ENCODE measurements at regions not wholly inside any gene's neighbourhood (a gene's known extent, or its start where the extent isn't known, plus 50 kb on each side); places are given as distances from the start of the nearest gene placed in this dataset.

DNA sequence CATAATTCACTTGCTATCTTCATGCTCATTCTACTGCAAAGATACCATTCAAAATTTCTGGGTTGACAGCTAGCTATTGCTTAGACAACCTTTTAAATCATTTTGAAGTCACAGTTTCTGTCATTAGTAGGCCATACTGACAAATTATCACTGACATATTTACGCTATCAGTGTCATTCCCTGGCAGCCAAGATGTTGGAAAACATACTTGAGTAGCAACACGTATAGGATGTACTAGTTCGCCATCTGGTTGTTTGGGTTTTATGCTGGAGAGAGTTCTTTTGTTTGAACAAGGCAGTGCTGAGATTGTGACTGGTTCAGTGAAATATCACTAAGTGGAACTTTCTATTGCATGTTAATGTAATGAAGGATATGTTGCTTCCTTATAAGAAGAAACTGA, 621.9 kb downstream of the DTWD2 start:
- no peaks in the 10 kb centered on the region for H3K4me1 ChIP-seq (ENCODE audit: control insufficient read depth, low read depth, low read length)
- H3K56ac ChIP-seq (ENCODE audit: low read length): no peak overlapping the region
- H3K4ac ChIP-seq (ENCODE audit: low read depth, low read length): no peak overlapping the region
- H4K8ac ChIP-seq (ENCODE audit: low read depth, low read length): no peak overlapping the region
- no peaks in the 10 kb centered on the region for H3K27me3 ChIP-seq (ENCODE audit: insufficient read depth, low read length, poor library complexity)
- no peak overlapping the region for H3K9ac ChIP-seq (ENCODE audit: low read length)
- H3K36me3 ChIP-seq (ENCODE audit: control insufficient read depth, insufficient read depth, low read length): no peaks in the 10 kb centered on the region
- H3K27ac ChIP-seq (ENCODE audit: low read depth, low read length): no peak overlapping the region
- H2AK5ac ChIP-seq (ENCODE audit: low read length): no peak overlapping the region
- no peak overlapping the region for H4K5ac ChIP-seq (ENCODE audit: low read length)
- H2BK5ac ChIP-seq (ENCODE audit: low read length): no peak overlapping the region
- no peak overlapping the region for H2BK15ac ChIP-seq (replicated peaks; ENCODE audit: low read depth)
- H3K4me3 ChIP-seq (ENCODE audit: low read length): no peak overlapping the region
- H3K79me1 ChIP-seq (ENCODE audit: low read length): no peaks in the 10 kb centered on the region
- WGBS (ENCODE audit: extremely low coverage, insufficient coverage, low lambda C conversion rate): no CpG with 5 or more reads among the region's 3 CpGs
- no peak overlapping the region for H3K4me2 ChIP-seq (ENCODE audit: low read length)
- no peak overlapping the region for H2BK120ac ChIP-seq (ENCODE audit: low read depth, low read length)
- no peaks in the 10 kb centered on the region for H3K79me2 ChIP-seq (ENCODE audit: control insufficient read depth, insufficient read depth, low read length)
- H3K18ac ChIP-seq (ENCODE audit: low read length): no peak overlapping the region
- H3K23ac ChIP-seq (ENCODE audit: low read length): no peak overlapping the region
- DNase-seq: no peak

DNA sequence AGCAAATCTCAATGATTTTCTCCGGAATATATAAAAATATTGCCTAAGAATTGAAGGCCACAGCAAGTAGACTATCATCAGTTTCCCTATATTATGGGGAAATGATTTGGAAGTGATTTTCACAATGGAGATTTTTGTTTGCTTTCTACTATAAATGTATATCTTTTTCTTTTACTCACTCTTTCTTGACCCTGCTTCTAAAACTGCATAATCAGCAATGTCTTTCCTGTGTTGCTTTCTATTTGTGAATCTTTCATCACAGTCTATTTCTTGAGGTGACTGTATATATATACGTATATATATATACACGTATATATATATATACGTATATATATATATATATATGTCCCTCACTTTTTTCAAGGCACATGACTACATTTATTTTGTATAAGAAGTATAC, 622.6 kb downstream of the DTWD2 start:
- Histone ChIP-seq H2AK5ac (ENCODE audit: low read length) (no peak overlapping the region), H3K4me2 (ENCODE audit: low read length) (no peak overlapping the region), H3K4me3 (ENCODE audit: low read length) (no peak overlapping the region), H3K23ac (ENCODE audit: low read length) (no peak overlapping the region), H4K8ac (ENCODE audit: low read depth, low read length) (no peak overlapping the region), H2BK120ac (ENCODE audit: low read depth, low read length) (no peak overlapping the region), H3K4ac (ENCODE audit: low read depth, low read length) (no peak overlapping the region), H3K56ac (ENCODE audit: low read length) (no peak overlapping the region), H3K27me3 (ENCODE audit: insufficient read depth, low read length, poor library complexity) (no peaks in the 10 kb centered on the region), H3K27ac (ENCODE audit: low read depth, low read length) (no peak overlapping the region), H3K36me3 (ENCODE audit: control insufficient read depth, insufficient read depth, low read length) (no peaks in the 10 kb centered on the region), H3K79me2 (ENCODE audit: control insufficient read depth, insufficient read depth, low read length) (no peaks in the 10 kb centered on the region), H3K9ac (ENCODE audit: low read length) (no peak overlapping the region), H3K79me1 (ENCODE audit: low read length) (no peaks in the 10 kb centered on the region), H2BK5ac (ENCODE audit: low read length) (no peak overlapping the region), H4K5ac (ENCODE audit: low read length) (no peak overlapping the region), H3K4me1 (ENCODE audit: control insufficient read depth, low read depth, low read length) (no peaks in the 10 kb centered on the region), H2BK15ac (replicated peaks; ENCODE audit: low read depth) (no peak overlapping the region), H3K18ac (ENCODE audit: low read length) (no peak overlapping the region)
- DNase-seq: no peak
- WGBS (ENCODE audit: extremely low coverage, insufficient coverage, low lambda C conversion rate): no CpG with 5 or more reads among the region's 4 CpGs

DNA sequence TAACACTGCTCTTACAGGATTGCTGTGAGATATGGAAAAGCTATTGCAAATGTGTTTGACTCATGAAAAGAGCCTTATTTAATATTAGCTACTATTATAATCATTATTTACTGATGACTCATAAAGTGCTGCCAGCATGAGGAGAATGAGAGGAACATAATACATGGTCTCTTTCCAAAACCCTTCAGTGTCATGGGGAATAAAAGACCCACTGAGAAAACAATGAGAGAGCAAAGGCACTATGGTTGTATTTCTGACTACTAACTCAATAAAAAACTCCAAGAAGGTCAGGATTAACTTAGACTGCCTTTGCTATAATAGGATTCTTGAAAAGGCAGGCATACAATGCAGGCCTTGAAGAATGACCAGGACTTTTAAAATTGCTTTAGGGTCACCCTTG, 633.5 kb downstream of the DTWD2 start:
- H3K4ac ChIP-seq (ENCODE audit: low read depth, low read length): no peak overlapping the region
- H3K27me3 ChIP-seq (ENCODE audit: insufficient read depth, low read length, poor library complexity): no peaks in the 10 kb centered on the region
- no peak overlapping the region for H2AK5ac ChIP-seq (ENCODE audit: low read length)
- no peak overlapping the region for H3K4me3 ChIP-seq (ENCODE audit: low read length)
- no peak overlapping the region for H3K23ac ChIP-seq (ENCODE audit: low read length)
- DNase-seq: no peak
- no peak overlapping the region for H3K9ac ChIP-seq (ENCODE audit: low read length)
- H3K36me3 ChIP-seq (ENCODE audit: control insufficient read depth, insufficient read depth, low read length): no peaks in the 10 kb centered on the region
- H3K4me2 ChIP-seq (ENCODE audit: low read length): no peak overlapping the region
- no peak overlapping the region for H4K5ac ChIP-seq (ENCODE audit: low read length)
- no peaks in the 10 kb centered on the region for H3K79me2 ChIP-seq (ENCODE audit: control insufficient read depth, insufficient read depth, low read length)
- H3K79me1 ChIP-seq (ENCODE audit: low read length): no peaks in the 10 kb centered on the region
- H3K4me1 ChIP-seq (ENCODE audit: control insufficient read depth, low read depth, low read length): no peaks in the 10 kb centered on the region
- H2BK120ac ChIP-seq (ENCODE audit: low read depth, low read length): no peak overlapping the region
- H3K56ac ChIP-seq (ENCODE audit: low read length): no peak overlapping the region
- no peak overlapping the region for H4K8ac ChIP-seq (ENCODE audit: low read depth, low read length)
- no peak overlapping the region for H2BK5ac ChIP-seq (ENCODE audit: low read length)
- no peak overlapping the region for H3K27ac ChIP-seq (ENCODE audit: low read depth, low read length)
- no peak overlapping the region for H2BK15ac ChIP-seq (replicated peaks; ENCODE audit: low read depth)
- no peak overlapping the region for H3K18ac ChIP-seq (ENCODE audit: low read length)

DNA sequence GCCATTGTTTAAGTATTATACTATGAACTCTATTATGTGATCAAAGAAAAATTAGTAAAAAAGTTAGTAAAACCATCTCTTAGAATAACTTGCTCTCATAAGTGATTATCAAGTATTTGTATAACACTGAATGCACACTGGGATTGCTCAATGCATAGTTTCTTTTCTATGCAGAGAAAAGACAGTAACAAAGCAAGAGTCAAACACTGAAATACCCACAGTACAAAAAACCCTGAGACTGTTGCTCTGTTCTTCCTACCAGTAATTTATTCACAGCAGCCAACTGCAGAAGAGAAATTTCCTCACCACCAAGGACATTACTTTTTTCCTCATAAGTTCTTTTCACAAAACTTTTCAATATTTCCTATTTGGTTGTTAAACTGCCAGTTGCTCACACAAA, 634.4 kb downstream of the DTWD2 start:
- no peak overlapping the region for H3K4me3 ChIP-seq (ENCODE audit: low read length)
- H3K56ac ChIP-seq (ENCODE audit: low read length): no peak overlapping the region
- no peak overlapping the region for H2AK5ac ChIP-seq (ENCODE audit: low read length)
- no peak for DNase-seq
- no peaks in the 10 kb centered on the region for H3K27me3 ChIP-seq (ENCODE audit: insufficient read depth, low read length, poor library complexity)
- no peak overlapping the region for H3K23ac ChIP-seq (ENCODE audit: low read length)
- no peak overlapping the region for H3K4ac ChIP-seq (ENCODE audit: low read depth, low read length)
- H3K9ac ChIP-seq (ENCODE audit: low read length): no peak overlapping the region
- H3K4me1 ChIP-seq (ENCODE audit: control insufficient read depth, low read depth, low read length): no peaks in the 10 kb centered on the region
- no peaks in the 10 kb centered on the region for H3K79me1 ChIP-seq (ENCODE audit: low read length)
- H2BK5ac ChIP-seq (ENCODE audit: low read length): no peak overlapping the region
- no peak overlapping the region for H3K4me2 ChIP-seq (ENCODE audit: low read length)
- H4K8ac ChIP-seq (ENCODE audit: low read depth, low read length): no peak overlapping the region
- no peak overlapping the region for H4K5ac ChIP-seq (ENCODE audit: low read length)
- H3K18ac ChIP-seq (ENCODE audit: low read length): no peak overlapping the region
- H3K27ac ChIP-seq (ENCODE audit: low read depth, low read length): no peak overlapping the region
- H2BK120ac ChIP-seq (ENCODE audit: low read depth, low read length): no peak overlapping the region
- H2BK15ac ChIP-seq (replicated peaks; ENCODE audit: low read depth): no peak overlapping the region
- H3K79me2 ChIP-seq (ENCODE audit: control insufficient read depth, insufficient read depth, low read length): no peaks in the 10 kb centered on the region
- H3K36me3 ChIP-seq (ENCODE audit: control insufficient read depth, insufficient read depth, low read length): no peaks in the 10 kb centered on the region

DNA sequence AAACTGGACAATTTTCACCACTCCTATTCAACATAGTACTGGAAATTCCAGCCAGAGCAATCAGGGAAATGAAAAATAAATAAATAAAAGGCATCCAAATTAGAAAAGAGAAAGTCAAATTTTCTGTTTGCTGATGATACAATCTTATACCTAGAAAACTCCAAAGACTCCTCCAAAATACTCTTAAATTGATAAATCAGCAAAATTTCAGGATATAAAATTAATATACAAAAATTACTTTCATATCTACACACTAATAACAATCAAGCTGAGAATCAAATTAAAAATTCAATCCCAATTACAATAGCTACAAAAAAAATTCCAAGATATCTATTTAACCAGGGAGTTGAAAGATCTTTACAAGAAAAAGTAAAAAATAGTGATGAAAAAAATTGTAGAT, 651.9 kb downstream of the DTWD2 start:
- H2BK120ac ChIP-seq (ENCODE audit: low read depth, low read length): no peak overlapping the region
- no peak overlapping the region for H3K4me2 ChIP-seq (ENCODE audit: low read length)
- H3K79me2 ChIP-seq (ENCODE audit: control insufficient read depth, insufficient read depth, low read length): no peaks in the 10 kb centered on the region
- H3K18ac ChIP-seq (ENCODE audit: low read length): no peak overlapping the region
- no peak overlapping the region for H2BK5ac ChIP-seq (ENCODE audit: low read length)
- H4K5ac ChIP-seq (ENCODE audit: low read length): no peak overlapping the region
- no peak overlapping the region for H3K56ac ChIP-seq (ENCODE audit: low read length)
- H4K8ac ChIP-seq (ENCODE audit: low read depth, low read length): no peak overlapping the region
- H3K27me3 ChIP-seq (ENCODE audit: insufficient read depth, low read length, poor library complexity): no peaks in the 10 kb centered on the region
- H3K9ac ChIP-seq (ENCODE audit: low read length): no peak overlapping the region
- no peak overlapping the region for H3K4me3 ChIP-seq (ENCODE audit: low read length)
- DNase-seq: no peak
- H2AK5ac ChIP-seq (ENCODE audit: low read length): no peak overlapping the region
- no peaks in the 10 kb centered on the region for H3K79me1 ChIP-seq (ENCODE audit: low read length)
- no peak overlapping the region for H3K27ac ChIP-seq (ENCODE audit: low read depth, low read length)
- H3K4me1 ChIP-seq (ENCODE audit: control insufficient read depth, low read depth, low read length): no peaks in the 10 kb centered on the region
- no peak overlapping the region for H3K23ac ChIP-seq (ENCODE audit: low read length)
- H2BK15ac ChIP-seq (replicated peaks; ENCODE audit: low read depth): no peak overlapping the region
- no peak overlapping the region for H3K4ac ChIP-seq (ENCODE audit: low read depth, low read length)
- H3K36me3 ChIP-seq (ENCODE audit: control insufficient read depth, insufficient read depth, low read length): no peaks in the 10 kb centered on the region

DNA sequence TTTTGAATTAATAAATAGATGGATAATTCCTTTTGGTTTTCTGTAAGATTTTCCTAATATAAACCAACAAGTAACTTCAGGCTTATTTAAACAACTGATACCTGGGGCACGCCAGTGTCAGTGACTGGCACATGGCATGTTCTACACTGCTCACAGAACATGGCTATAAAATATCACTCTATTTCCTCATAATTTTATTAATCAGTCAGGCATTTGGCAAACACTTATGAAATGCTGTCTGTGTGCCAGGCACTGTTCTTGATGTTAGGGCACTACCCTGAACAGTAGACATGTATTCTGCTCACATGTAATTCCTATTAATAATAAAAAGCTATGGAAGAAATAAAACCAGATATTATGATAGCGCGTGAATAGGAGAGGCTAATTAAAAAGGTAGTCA, 661.0 kb downstream of the DTWD2 start:
- H2BK15ac ChIP-seq (replicated peaks; ENCODE audit: low read depth): no peak overlapping the region
- H3K79me1 ChIP-seq (ENCODE audit: low read length): no peaks in the 10 kb centered on the region
- no peak overlapping the region for H3K4me2 ChIP-seq (ENCODE audit: low read length)
- DNase-seq: no peak
- H3K4ac ChIP-seq (ENCODE audit: low read depth, low read length): no peak overlapping the region
- H2AK5ac ChIP-seq (ENCODE audit: low read length): no peak overlapping the region
- no peak overlapping the region for H3K23ac ChIP-seq (ENCODE audit: low read length)
- no peak overlapping the region for H3K56ac ChIP-seq (ENCODE audit: low read length)
- H3K36me3 ChIP-seq (ENCODE audit: control insufficient read depth, insufficient read depth, low read length): no peaks in the 10 kb centered on the region
- H3K27me3 ChIP-seq (ENCODE audit: insufficient read depth, low read length, poor library complexity): no peaks in the 10 kb centered on the region
- H2BK5ac ChIP-seq (ENCODE audit: low read length): no peak overlapping the region
- no peak overlapping the region for H4K5ac ChIP-seq (ENCODE audit: low read length)
- H3K79me2 ChIP-seq (ENCODE audit: control insufficient read depth, insufficient read depth, low read length): no peaks in the 10 kb centered on the region
- H2BK120ac ChIP-seq (ENCODE audit: low read depth, low read length): no peak overlapping the region
- H3K4me1 ChIP-seq (ENCODE audit: control insufficient read depth, low read depth, low read length): no peaks in the 10 kb centered on the region
- H3K4me3 ChIP-seq (ENCODE audit: low read length): no peak overlapping the region
- H4K8ac ChIP-seq (ENCODE audit: low read depth, low read length): no peak overlapping the region
- H3K9ac ChIP-seq (ENCODE audit: low read length): no peak overlapping the region
- H3K18ac ChIP-seq (ENCODE audit: low read length): no peak overlapping the region
- no peak overlapping the region for H3K27ac ChIP-seq (ENCODE audit: low read depth, low read length)
- 100% methylated on average over 2 of the region's 3 CpGs for WGBS (ENCODE audit: extremely low coverage, insufficient coverage, low lambda C conversion rate)
